NK-92 treated with Interleukin-12 subunit alpha and Interleukin-12 subunit beta, amount 100 ng/mL, for 24 hours (cell line): ENCODE measurements at regions not wholly inside any gene's neighbourhood (a gene's known extent, or its start where the extent isn't known, plus 50 kb on each side); places are given as distances from the start of the nearest gene placed in this dataset.

ENCODE experiments used
- DNase-seq: peaks from one replicate; lab custom pipeline; 2025; lab: John Stamatoyannopoulos, UW

- no peak for DNase-seq
These were observed 942.4 kb upstream of the PRR20A start for GRCh38 chr13:56198350-56198749.

- no peak for DNase-seq
These were observed 938.9 kb upstream of the PRR20A start for GRCh38 chr13:56201834-56202233.

DNA sequence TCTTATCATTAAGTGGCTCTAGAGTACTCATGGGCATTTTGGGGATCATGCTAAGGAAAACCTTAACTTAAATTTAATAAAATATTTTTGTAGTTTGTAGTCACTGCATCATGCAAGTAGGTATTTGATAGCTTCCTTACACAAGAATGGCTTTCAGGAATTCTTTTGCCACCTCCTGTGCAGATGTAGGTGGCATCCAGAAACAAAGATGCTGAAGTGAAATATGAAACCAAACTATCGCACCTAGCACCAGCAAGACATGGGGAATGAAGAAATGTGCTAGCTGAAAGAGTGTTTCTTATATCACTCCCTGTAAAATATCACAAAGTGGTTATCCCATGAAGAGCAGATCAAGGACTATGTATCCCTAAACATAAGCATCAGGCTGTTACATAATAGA lies 924.5 kb upstream of the PRR20A start:
- no peak for DNase-seq

- no peak for DNase-seq
These were observed 893.0 kb upstream of the PRR20A start for GRCh38 chr13:56247692-56248091.

DNA sequence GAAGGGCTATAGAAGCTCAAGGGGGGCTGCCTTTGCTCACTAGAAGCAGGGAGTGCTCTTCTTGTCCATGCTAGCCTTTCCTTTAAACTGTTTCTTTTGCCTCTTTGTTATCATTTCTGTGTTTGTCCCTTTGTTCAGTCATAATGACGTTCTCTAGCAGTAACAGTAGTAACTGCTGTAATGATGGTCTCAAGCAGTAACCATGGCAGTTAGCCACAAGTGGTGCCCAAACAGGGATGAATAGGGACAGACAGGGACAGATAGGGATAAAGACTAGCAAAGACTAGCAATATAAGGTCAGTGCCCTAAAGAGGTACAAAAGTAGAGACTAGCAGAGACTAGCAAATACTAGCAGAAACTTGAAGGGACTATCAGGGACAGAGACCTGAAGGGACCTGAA lies 869.0 kb upstream of the PRR20A start:
- no peak for DNase-seq

- no peak for DNase-seq
These were observed 857.4 kb upstream of the PRR20A start for GRCh38 chr13:56283262-56283828.

- no peak for DNase-seq
These were observed 841.1 kb upstream of the PRR20A start for GRCh38 chr13:56299650-56300049.

DNA sequence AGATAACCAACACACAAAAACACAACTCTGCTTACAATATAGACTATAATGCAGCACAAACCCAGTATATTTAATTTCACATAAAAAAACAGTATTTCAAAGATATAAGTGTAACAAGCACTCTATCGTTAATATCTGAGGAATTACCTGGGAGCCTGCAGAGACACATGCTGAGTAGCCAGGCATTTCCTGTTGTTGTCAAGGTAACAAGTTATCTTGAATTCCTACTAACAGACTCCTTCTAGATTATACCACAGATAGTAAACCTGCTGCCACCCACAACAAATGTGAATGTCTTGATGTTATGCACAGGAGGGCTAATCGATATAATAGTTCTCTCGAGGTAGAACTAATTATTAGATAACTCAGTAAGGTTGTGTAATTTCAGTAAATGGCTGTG lies 826.0 kb upstream of the PRR20A start:
- DNase-seq = no peak

DNA sequence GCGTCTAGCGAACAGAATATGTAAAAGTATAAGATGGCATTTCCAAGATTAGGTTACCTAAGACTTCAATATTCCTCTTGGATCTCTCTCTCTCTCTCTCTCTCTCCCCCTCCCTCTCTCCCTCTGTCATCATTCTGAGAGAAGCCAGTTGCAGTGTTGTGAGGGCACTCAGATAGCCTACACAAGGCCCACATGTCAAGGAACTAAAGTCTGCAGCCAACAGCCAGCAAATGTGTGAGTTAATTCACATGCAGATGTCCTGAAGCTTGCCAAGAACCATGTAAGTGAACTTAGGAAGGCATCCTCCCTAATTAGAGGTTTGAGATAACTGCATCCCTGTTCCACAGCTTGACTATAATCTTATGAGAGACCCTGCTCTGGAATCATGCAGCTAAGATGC lies 822.9 kb upstream of the PRR20A start:
- DNase-seq = no peak

DNA sequence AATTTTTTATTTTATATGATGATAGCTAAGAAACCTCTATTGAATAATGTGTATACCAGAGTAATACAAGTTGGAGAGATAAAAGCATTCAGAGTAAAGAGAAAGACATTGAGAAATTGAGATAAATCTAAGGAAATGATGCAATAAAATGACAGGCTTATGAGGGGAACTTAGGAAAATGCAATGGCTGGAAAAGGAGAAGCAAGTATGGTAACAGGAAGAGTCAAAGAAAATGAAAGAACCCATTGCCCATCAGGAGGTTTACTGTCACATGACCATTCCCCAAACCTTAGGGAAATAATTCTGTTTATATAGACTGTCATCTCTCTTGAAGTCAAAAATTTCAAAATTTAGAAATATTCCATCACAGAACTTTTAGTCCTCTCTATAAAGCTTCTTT lies 808.0 kb upstream of the PRR20A start:
- no peak for DNase-seq

DNA sequence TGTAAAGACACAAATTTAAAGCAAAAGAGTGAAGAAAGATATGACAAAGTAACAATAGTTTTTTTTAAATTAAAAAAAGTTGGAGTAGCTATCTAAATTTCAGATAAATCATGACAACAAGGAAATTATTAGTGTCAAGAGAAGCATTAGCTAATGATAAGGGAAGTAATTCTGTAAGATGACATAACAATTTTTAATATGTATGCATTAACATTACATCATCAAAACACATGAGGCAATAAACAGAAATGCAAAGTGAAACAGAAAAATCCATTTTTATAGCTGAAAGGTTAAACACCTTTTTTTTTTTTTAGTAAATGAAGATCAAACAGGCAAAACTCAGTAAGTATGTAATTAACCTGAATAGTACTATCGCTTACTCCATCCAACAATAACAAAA lies 804.9 kb upstream of the PRR20A start:
- no peak for DNase-seq

GRCh38 chr13:56338421-56338820 lies 802.3 kb upstream of the PRR20A start:
- no peak for DNase-seq

DNA sequence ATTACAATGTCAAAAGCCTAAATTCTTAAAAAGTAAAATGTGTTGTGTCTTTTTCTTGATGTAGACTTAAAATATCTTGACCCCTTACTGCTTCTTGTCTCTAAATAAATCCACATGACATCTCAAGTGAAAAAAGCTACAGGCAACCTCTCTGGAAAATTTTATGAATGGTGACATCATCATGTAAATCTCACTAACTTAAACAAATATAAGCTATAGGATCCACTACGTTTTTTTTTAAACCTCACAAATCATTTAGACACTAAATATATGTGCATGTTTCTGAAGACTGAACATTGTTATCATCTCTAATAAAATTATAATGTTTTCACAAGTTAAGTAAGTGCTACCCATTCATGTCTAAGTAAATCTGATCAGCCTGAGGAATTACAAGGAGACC lies 793.7 kb upstream of the PRR20A start:
- DNase-seq = no peak

- no peak for DNase-seq
These were observed 790.9 kb upstream of the PRR20A start for GRCh38 chr13:56349866-56350265.

GRCh38 chr13:56351041-56351440 lies 789.7 kb upstream of the PRR20A start:
- no peak for DNase-seq

GRCh38 chr13:56352361-56352760 lies 788.4 kb upstream of the PRR20A start:
- no peak for DNase-seq

- no peak for DNase-seq
These were observed 787.8 kb upstream of the PRR20A start for GRCh38 chr13:56352901-56353300.

DNA sequence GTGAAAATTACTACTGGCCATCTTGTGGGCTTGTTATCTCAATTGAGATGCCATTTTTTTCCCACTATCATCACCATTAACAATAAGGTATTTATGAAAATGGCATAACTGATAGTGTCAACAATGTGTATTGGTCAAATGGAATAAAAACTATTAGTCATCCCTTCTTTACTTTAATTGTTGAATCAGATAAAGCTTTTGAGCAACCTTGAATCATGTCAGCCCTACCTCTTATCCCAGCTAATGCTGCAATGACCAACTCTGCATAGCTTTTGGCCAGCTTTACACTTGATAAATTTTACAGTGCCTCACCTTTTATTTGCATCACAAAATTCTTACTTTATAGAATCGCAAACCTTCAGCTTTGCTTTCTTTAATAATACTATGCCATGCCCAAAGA lies 784.0 kb upstream of the PRR20A start:
- DNase-seq = no peak

DNA sequence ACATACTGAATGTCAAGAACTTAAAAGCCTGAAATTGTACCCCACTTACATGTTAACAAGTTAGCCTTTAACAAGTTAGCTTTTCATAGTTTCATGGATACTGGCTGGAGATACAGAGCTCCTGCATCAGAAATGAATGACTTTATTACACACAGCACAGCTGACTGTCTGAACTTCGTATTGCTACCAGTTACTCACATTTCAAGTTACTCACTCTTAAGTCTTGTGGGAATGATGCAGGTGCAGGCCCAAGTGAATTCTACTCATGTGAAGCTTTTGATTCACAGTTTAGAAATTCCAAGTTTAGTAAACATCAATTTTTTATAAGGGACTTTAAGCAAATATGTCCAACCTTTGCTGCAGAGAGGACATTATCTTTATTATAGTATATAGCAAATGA lies 762.2 kb upstream of the PRR20A start:
- no peak for DNase-seq

GRCh38 chr13:56393549-56393948 lies 747.2 kb upstream of the PRR20A start:
- DNase-seq = no peak

DNA sequence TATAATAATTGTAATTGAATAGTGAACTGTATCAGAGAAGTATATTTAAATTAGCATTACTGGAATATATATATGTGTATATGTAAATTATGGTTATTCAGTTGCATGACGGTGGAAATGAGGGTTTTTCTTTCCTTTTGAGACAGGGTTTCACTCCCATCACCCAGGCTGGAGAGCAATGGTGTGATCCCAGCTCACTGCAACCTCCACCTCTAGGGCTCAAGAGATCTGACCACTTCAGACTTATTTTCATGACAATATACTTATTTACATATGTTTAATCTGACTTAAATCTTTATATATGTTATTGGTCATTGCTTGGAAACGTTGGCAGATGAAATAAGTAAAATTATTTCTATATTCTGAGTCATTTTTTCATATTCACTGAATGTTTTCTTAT lies 744.4 kb upstream of the PRR20A start:
- DNase-seq = no peak

GRCh38 chr13:56400774-56401173 lies 739.9 kb upstream of the PRR20A start:
- DNase-seq = no peak

GRCh38 chr13:56412856-56413255 lies 727.9 kb upstream of the PRR20A start:
- DNase-seq = no peak

- no peak for DNase-seq
These were observed 716.5 kb upstream of the PRR20A start for GRCh38 chr13:56424246-56424645.
